ENCODE measurements at regions not wholly inside any gene's neighbourhood (a gene's known extent, or its start where the extent isn't known, plus 50 kb on each side); places are given as distances from the start of the nearest gene placed in this dataset.

- TF ChIP-seq SIN3B (IDR thresholded peaks at IDR 0.05; ENCODE audit: low read depth) (no peak), DNMT1 (IDR thresholded peaks at IDR 0.05) (no peak), ATF7 (IDR thresholded peaks at IDR 0.05) (no peak), GTF2A2 (tag; IDR thresholded peaks at IDR 0.05) (no peak), MYC (IDR thresholded peaks at IDR 0.05; ENCODE audit: low read depth, low read length) (no peak), MYC (CRISPR knock-in tag; IDR thresholded peaks at IDR 0.05; ENCODE audit: borderline replicate concordance, low read depth) (no peak), EZH2 (IDR thresholded peaks at IDR 0.05; ENCODE audit: borderline replicate concordance, low read depth, low read length) (no peak), TGIF2 (CRISPR knock-in tag; IDR thresholded peaks at IDR 0.05) (no peak), HDAC2 (IDR thresholded peaks at IDR 0.05) (no peak)
Measured at GRCh38 chr10:4512671-4513240, 313.3 kb upstream of the AKR1E2 start.

Measured in K562 (cell line).